GM20431 (cell line): ENCODE measurements at regions not wholly inside any gene's neighbourhood (a gene's known extent, or its start where the extent isn't known, plus 50 kb on each side); places are given as distances from the start of the nearest gene placed in this dataset.

Experiments used
- in situ Hi-C: fragments of 300-500 bp; cut with MseI, MboI; formaldehyde crosslinking; loops from one replicate; pipeline ENCODE4 v1.15.0; 2020; ENCODE audit warnings: low sequenced_read_pairs; ENCODE audit not compliant: unreplicated experiment

GRCh38 chr21:17428484-17428869, 84.4 kb upstream of the CXADR start:
- in situ Hi-C loops, result no loop called here

- in situ Hi-C loops, result no loop called here
These were observed 83.9 kb upstream of the CXADR start for GRCh38 chr21:17428980-17429379.

DNA sequence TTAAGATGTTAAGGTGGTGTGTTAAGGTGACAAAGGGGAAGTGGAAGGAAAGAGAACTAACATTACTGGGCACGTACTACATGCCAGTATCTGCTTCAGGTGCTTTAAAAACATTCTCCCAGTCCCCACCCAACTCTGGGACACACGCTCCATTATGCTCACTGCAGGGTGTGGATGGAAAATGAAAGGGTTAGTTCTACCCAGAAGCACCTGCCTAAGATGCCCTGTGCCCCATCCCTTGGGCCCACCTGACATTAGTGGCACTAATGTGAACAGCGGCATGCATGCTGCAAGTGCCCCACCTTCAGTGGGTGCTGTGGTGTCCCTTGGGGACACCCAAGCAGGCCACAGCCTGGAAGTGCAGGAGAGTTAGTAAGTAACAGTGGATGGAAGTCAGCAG, 82.9 kb upstream of the CXADR start:
- in situ Hi-C loops, result no loop called here

DNA sequence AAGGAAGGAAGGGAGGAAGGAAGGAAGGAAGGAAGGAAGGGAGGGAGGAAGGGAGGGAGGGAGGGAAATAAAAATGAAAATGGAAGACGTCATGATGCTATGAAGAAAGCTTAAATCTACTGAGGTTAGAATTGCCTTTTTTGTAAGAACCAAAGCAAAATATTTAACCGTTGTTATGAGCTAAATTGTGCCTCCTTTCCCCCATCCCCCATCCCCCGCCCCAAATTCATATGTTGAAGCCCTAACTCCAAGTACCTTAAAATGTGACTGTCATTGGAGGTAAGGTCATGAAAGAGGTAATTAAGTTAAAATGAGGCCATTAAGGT, 80.1 kb upstream of the CXADR start:
- in situ Hi-C loops, result no loop called here

- in situ Hi-C loops, result no loop called here
These were observed 79.1 kb upstream of the CXADR start for GRCh38 chr21:17433730-17434129.

DNA sequence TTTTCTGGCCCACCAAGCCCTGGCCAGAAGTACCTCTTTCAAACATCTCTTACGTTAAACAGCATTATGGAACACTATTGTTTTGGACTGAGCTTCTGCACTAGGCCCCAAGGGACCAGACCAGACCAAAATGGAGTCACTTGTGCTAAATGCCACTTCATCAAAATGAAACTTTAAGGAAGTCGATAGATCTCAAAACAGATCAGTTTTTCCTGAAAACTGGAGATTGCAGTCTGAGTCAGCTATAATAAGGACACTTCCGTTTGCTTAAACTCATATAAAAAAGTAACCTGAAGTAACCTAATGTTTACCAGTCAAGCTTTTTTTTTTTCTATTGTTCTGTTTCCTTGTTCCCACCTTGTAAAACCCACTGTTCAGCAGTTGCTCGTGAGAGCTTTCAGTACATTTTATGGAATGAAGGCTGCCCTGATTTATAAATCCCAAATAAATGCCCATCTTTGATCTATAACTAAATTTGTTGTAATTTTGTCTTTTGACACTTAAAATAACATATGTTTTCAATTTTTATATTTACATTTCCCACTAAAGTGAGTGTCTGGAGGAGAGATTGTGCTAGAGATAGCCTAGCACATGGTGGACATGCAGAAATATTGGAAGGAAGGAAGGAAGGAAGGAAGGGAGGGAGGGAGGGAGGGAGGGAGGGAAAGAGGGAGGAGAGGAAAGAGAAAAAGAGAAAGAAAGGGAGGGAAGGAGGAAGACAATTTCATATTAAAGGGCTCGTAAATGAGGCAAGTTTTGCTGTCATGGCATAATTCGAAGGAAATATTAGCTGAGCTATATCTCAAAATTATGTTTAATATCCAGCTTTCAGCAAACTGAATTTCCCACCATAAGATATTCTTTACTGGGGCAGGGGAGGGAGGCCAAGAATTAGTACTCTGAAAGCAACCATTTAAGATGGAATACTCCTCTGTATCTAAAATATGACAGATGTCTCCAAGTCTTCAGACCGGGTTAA, 77.0 kb upstream of the CXADR start:
- in situ Hi-C loops, result no loop called here

- in situ Hi-C loops, result no loop called here
These were observed 76.2 kb upstream of the CXADR start for GRCh38 chr21:17436626-17437111.

- in situ Hi-C loops, result no loop called here
These were observed 74.2 kb upstream of the CXADR start for GRCh38 chr21:17438635-17439034.

DNA sequence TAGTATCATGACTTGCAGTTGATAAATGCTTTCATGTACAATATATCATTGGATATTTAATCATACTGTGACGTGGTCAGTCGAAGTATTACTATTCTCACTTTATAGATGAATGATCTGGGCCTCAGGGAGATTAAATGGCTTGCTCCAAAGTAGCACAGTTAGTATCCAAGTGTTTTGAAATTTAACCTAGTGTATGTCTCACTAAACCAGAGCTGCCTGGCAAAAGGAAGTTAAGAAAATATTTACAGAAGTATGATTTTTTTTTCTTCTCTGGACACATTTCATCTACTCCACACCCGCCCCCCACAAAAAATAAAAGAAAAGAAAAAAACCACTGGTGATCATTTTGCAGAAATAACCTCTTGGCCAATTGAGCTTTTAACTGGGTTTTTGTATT, 71.9 kb upstream of the CXADR start:
- in situ Hi-C loops, result no loop called here

DNA sequence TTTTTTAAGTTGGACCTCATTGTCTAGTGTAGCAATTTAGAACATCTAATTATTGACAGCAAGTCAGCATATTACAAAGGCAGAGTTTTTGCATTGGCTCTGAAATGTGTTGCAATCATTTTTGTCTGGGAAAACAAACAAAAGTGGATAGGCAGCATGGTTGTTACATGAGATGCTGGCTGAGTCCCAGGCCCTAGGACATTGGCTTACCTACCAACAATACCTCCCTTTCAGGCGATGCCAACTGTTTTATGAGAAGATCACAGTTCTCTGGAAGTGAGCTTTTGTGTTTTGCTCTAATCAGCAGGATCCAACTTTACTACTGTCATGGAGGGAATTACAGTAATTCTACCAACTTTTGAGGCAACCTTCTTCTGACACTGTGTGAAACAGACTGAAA, 71.5 kb upstream of the CXADR start:
- in situ Hi-C loops, result no loop called here

- in situ Hi-C loops, result no loop called here
These were observed 70.7 kb upstream of the CXADR start for GRCh38 chr21:17442165-17442564.

DNA sequence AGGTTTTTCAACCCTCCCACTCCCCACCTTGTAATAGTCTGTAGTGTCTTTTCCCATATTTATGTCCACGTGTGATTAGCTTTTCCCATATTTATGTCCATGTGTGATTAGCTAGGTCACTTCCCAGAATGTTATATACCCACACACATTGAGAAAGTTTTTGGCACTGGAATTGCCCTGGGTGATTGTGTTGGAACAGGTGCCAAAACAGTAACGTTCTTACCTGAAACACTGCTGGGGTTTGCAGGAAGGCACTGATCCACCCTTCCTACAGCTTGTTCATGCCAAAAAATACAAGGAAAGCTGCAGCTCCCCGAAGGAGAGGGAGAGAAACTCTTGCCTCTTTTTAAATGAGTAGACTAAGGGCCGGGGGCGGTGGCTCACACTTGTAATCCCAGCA, 68.0 kb upstream of the CXADR start:
- in situ Hi-C loops, result no loop called here

GRCh38 chr21:17446737-17447136, 66.1 kb upstream of the CXADR start:
- in situ Hi-C loops, result no loop called here

DNA sequence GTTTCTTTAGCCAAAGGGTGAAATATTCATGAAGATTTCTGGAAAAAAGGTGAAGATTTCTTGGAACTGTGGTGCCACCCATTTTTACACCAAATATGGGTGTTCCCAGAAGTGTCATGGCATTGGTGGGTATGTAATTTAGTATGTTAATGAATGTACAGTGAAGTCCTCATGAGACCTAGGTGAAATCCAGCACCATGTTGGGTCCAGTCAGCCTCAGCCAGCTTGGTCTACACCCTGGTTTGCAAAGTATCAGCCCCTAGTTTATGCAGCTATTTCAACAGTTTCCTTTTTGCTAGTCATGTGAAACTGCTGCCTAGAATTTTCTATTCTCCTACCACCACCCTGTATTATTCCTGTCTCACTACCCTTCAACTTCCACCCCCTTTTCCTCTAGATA, 63.1 kb upstream of the CXADR start:
- in situ Hi-C loops, result no loop called here

DNA sequence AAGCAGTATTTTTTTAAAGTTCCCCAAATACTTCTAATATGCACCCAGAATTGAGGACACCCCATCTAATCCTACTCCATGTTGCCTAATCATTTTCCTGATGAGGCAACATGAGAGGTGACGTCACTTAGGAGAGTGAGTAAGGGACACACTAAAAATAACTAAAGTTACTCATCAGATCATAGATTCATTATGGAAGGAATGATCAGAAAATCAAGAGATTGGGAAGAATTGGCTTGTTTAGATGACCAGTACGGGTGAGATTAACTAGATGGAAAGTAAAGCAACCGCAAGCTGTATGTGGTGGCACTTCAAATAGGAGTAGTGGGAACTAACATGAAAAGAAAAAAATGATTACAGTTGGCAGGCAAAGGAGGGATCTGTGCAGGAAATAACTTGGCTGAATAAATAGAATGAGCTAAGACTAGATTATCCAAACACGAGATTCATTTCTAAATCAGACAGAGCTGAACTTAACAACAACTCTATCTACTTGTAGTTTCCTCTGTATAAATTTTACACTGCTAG, 61.4 kb upstream of the CXADR start:
- in situ Hi-C loops, result no loop called here

- in situ Hi-C loops, result no loop called here
These were observed 58.4 kb upstream of the CXADR start for GRCh38 chr21:17454315-17455027.

GRCh38 chr21:17455028-17455353, 57.9 kb upstream of the CXADR start:
- in situ Hi-C loops, result no loop called here

- in situ Hi-C loops, result no loop called here
These were observed 57.4 kb upstream of the CXADR start for GRCh38 chr21:17455451-17455850.

DNA sequence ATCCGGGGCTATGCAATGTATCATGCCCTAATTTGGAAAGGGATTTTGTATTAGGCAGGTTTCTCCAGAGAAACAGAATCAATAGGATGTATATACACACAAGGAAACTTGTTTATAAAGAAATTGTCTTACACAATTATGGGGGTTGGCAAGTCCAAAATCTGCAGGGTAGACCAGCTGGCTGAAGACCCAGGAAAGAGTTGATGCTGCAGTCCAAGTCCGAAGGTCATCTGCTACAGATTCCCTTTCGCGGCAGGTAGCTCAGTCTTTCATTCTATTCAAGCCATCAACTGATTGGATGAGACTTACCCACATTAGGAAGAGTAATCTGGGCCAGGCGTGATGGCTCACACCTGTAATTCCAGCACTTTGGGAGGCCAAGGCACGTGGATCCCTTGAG, 54.6 kb upstream of the CXADR start:
- in situ Hi-C loops, result no loop called here

DNA sequence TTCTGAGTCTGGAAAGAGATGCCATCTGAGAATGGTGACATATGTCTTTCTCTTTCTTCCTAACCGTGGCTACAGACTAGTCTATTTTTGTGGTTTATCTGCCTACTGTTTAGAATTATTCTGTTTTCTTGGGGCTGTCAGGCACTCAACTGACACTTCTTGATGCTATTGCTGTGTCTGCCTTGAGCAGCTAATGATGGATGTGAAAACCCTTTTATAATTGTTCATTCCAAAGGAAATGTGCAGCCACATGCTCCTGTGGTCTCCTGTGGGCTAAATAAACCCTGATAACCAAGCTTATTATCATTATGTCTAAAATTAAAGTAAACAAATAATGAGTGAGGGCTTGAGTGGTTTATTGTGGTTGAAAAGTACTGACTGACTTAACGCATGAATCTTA, 52.7 kb upstream of the CXADR start:
- in situ Hi-C loops, result no loop called here

- in situ Hi-C loops, result no loop called here
These were observed 51.8 kb upstream of the CXADR start for GRCh38 chr21:17461014-17461413.
